Upper lobe of left lung (tissue), 6 donors: ENCODE measurements at regions not wholly inside any gene's neighbourhood (a gene's known extent, or its start where the extent isn't known, plus 50 kb on each side); places are given as distances from the start of the nearest gene placed in this dataset.
"Not testable (repeated sequence)": the region's sequence is repeated elsewhere in the genome, so short reads cannot be mapped to it uniquely, and the experiment has no call there.

ENCODE experiments used
- ATAC-seq, 2 donors: fragments of 200-7000 bp; cut with Tn5 transposase; one replicate each; pipeline ENCODE4 v1.9.1; 2022; ENCODE audit warnings: mild to moderate bottlenecking in 2 of 2, moderate library complexity in 2 of 2; ENCODE audit not compliant: low FRiP score in 2 of 2
- DNase-seq, 2 donors: peaks; one replicate each; pipeline ENCODE4 v3.0.0-alpha.2; 2019 to 2020
- H3K27ac ChIP-seq, 4 donors: fragments of 200-600 bp; sonication (generic); one replicate each; pipeline ENCODE4 v1.5.1; 2016 to 2019
- H3K27me3 ChIP-seq, 4 donors: fragments of 200-600 bp; sonication (generic); one replicate each; pipeline ENCODE4 v1.5.1; 2017 to 2019
- H3K36me3 ChIP-seq, 4 donors: fragments of 200-600 bp; sonication (generic); one replicate each; pipeline ENCODE4 v1.5.1; 2016 to 2019
- H3K4me1 ChIP-seq, 4 donors: fragments of 200-600 bp; sonication (generic); one replicate each; pipeline ENCODE4 v1.5.1; 2018 to 2019
- H3K4me3 ChIP-seq, 4 donors: fragments of 200-600 bp; sonication (generic); one replicate each; pipeline ENCODE4 v1.5.1; 2017 to 2019; ENCODE audit warnings: mild to moderate bottlenecking in 2 of 4, moderate library complexity in 1 of 4
- H3K9me3 ChIP-seq, 4 donors: fragments of 200-600 bp; sonication (generic); one replicate each; pipeline ENCODE4 v1.5.1; 2018 to 2019
- EP300 ChIP-seq, 4 donors: sonication (generic); formaldehyde crosslinking; IDR thresholded peaks; one replicate each; pipeline ENCODE4 v1.5.1; 2017; ENCODE audit warnings: antibody characterized with exemption in 4 of 4, control low read depth in 2 of 4
- POLR2A ChIP-seq, 4 donors: fragments of 450-650 bp; IDR thresholded peaks; one replicate each; pipeline ENCODE4 v1.5.1; 2016 to 2017; ENCODE audit warnings: antibody characterized with exemption in 4 of 4, mild to moderate bottlenecking in 2 of 4
- POLR2AphosphoS5 ChIP-seq, 2 donors: sonication (generic); formaldehyde crosslinking; IDR thresholded peaks; one replicate each; pipeline ENCODE4 v1.5.1; 2017; ENCODE audit warnings: antibody characterized with exemption in 2 of 2
- WGBS, 2 donors: methylation state at CpG; one replicate each; pipeline ENCODE4 v1.1.5; 2017 to 2018; 5-methylcytosine and 5-hydroxymethylcytosine counted together
- TF ChIP-seq, protein P1 (sequence below), 6 experiments: fragments of 450-650 bp in 4 of 6; fragments of 200-600 bp in 2 of 6; sonication (generic) in 2 of 6; IDR thresholded peaks; one replicate each; pipeline ENCODE4 v1.5.1; 2016 to 2019; ENCODE audit warnings: antibody characterized with exemption in 6 of 6
- donor health status: DM: no; HTN: no; CAD: no; lungs with moderate emphysema.
- donor health status: DM: no; HTN: yes; CAD: no; lungs with severe emphysema.

GRCh38 chr22:22180738-22181285, 63.8 kb upstream of the VPREB1 start:
- Histone ChIP-seq H3K9me3 (no peaks in the 10 kb centered on the region), H3K27ac (no peak overlapping the region), H3K4me1 (no peaks in the 10 kb centered on the region), H3K27me3 (no peaks in the 10 kb centered on the region), H3K4me3 (no peak overlapping the region), H3K36me3 (no peaks in the 10 kb centered on the region)
- WGBS, 2 donors = 74 to 77% methylated on average over 5 of the region's 5 CpGs
- TF ChIP-seq EP300 (IDR thresholded peaks at IDR 0.05) = no peak
- no peak for TF ChIP-seq POLR2AphosphoS5 (IDR thresholded peaks at IDR 0.05)
- TF ChIP-seq, protein P1, sequence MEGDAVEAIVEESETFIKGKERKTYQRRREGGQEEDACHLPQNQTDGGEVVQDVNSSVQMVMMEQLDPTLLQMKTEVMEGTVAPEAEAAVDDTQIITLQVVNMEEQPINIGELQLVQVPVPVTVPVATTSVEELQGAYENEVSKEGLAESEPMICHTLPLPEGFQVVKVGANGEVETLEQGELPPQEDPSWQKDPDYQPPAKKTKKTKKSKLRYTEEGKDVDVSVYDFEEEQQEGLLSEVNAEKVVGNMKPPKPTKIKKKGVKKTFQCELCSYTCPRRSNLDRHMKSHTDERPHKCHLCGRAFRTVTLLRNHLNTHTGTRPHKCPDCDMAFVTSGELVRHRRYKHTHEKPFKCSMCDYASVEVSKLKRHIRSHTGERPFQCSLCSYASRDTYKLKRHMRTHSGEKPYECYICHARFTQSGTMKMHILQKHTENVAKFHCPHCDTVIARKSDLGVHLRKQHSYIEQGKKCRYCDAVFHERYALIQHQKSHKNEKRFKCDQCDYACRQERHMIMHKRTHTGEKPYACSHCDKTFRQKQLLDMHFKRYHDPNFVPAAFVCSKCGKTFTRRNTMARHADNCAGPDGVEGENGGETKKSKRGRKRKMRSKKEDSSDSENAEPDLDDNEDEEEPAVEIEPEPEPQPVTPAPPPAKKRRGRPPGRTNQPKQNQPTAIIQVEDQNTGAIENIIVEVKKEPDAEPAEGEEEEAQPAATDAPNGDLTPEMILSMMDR (IDR thresholded peaks at IDR 0.05) = no peak
- TF ChIP-seq POLR2A (IDR thresholded peaks at IDR 0.05) = no peak
- no peak for DNase-seq
- no peak for ATAC-seq

DNA sequence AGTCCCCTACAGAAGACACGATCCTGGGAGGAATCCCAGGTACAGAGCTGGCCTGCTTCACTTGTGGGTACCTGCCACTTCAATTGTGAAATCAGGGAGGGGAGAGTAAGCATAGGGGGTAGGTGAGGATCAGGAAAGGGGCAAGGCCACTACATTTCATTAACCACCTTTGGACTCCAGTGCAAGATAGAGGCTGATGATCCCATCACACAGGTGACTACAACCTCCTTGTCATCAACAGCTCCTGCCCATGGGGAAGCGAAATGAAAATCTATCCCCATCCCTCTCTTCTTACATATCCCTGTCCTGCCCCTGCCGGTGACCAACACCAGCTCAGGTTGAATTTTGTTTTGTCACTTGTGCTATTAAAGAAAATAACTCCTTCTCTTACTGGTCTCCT, 64.7 kb upstream of the VPREB1 start:
- TF ChIP-seq, protein P1 (IDR thresholded peaks at IDR 0.05) = no peak
- TF ChIP-seq EP300 (IDR thresholded peaks at IDR 0.05) (no peak), POLR2A (IDR thresholded peaks at IDR 0.05) (no peak), POLR2AphosphoS5 (IDR thresholded peaks at IDR 0.05) (no peak)
- WGBS, 2 donors = 76 to 86% methylated on average over 3 of the region's 3 CpGs
- H3K9me3 ChIP-seq = no peaks in the 10 kb centered on the region
- H3K36me3 ChIP-seq = no peaks in the 10 kb centered on the region
- H3K4me3 ChIP-seq = no peak overlapping the region
- ATAC-seq (no peak), DNase-seq (no peak)
- H3K27me3 ChIP-seq = no peaks in the 10 kb centered on the region
- no peaks in the 10 kb centered on the region for H3K4me1 ChIP-seq
- no peak overlapping the region for H3K27ac ChIP-seq

- no peak overlapping the region for H3K27ac ChIP-seq
- H3K36me3 ChIP-seq = no peaks in the 10 kb centered on the region
- no peaks in the 10 kb centered on the region for H3K27me3 ChIP-seq
- no peaks in the 10 kb centered on the region for H3K4me1 ChIP-seq
- no peak overlapping the region for H3K4me3 ChIP-seq
- no peaks in the 10 kb centered on the region for H3K9me3 ChIP-seq
- no peak for DNase-seq
- no peak for TF ChIP-seq POLR2A (IDR thresholded peaks at IDR 0.05)
- ATAC-seq = no peak
- WGBS, 2 donors = 64 to 76% methylated on average over 2 of the region's 2 CpGs
Measured at GRCh38 chr22:22178992-22179391, 65.6 kb upstream of the VPREB1 start.

DNA sequence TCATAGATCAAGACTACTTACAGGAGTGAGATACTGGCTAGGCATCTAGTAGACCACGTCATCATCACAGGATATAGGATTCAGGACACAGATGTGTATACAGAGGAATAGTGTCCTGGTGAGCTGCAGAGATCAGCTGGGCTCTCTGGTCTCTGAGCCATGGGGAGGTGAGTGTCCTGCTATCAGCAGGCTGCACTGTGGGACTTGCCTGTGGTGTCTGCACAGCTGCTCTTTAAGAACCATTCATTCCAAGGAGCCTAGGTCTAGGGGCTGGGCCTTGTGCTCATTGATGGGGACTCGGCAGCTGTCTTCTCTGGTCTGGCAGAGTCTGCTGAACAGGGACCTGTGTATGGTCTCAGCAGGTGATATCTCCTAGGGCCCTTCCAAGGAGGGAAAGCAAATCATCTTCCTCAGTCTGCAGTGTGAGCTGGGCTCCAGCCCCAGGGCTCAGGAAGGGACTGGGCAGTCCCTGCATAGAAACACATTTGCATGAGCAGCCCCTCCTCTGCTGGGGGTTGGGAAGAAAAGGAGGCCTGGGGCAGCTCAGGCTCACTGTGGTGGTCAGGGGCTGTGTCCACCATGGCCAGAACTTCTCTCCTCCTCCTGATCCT, 66.1 kb upstream of the VPREB1 start:
- TF ChIP-seq, protein P1 (IDR thresholded peaks at IDR 0.05) = no peak
- TF ChIP-seq EP300 (IDR thresholded peaks at IDR 0.05) (no peak), POLR2A (IDR thresholded peaks at IDR 0.05) (no peak), POLR2AphosphoS5 (IDR thresholded peaks at IDR 0.05) (no peak)
- 63 to 69% methylated on average over 2 of the region's 2 CpGs for WGBS, 2 donors
- H3K27me3 ChIP-seq = no peaks in the 10 kb centered on the region
- ATAC-seq (peak in 1 of 2 donors; percentile 11), DNase-seq (no peak)
- no peak overlapping the region for H3K4me3 ChIP-seq
- no peaks in the 10 kb centered on the region for H3K9me3 ChIP-seq
- no peaks in the 10 kb centered on the region for H3K4me1 ChIP-seq
- H3K27ac ChIP-seq = no peak overlapping the region
- H3K36me3 ChIP-seq = no peaks in the 10 kb centered on the region

GRCh38 chr22:22176929-22177616, 67.5 kb upstream of the VPREB1 start:
- H3K27me3 ChIP-seq = no peaks in the 10 kb centered on the region
- TF ChIP-seq POLR2A (IDR thresholded peaks at IDR 0.05) (no peak), POLR2AphosphoS5 (IDR thresholded peaks at IDR 0.05) (no peak), EP300 (IDR thresholded peaks at IDR 0.05) (no peak)
- TF ChIP-seq, protein P1 (IDR thresholded peaks at IDR 0.05) = no peak
- DNase-seq (no peak), ATAC-seq (no peak)
- no peak overlapping the region for H3K27ac ChIP-seq
- no peaks in the 10 kb centered on the region for H3K9me3 ChIP-seq
- no peaks in the 10 kb centered on the region for H3K36me3 ChIP-seq
- H3K4me3 ChIP-seq = no peak overlapping the region
- WGBS, 2 donors = 55 to 73% methylated on average over 4 of the region's 4 CpGs
- no peaks in the 10 kb centered on the region for H3K4me1 ChIP-seq

DNA sequence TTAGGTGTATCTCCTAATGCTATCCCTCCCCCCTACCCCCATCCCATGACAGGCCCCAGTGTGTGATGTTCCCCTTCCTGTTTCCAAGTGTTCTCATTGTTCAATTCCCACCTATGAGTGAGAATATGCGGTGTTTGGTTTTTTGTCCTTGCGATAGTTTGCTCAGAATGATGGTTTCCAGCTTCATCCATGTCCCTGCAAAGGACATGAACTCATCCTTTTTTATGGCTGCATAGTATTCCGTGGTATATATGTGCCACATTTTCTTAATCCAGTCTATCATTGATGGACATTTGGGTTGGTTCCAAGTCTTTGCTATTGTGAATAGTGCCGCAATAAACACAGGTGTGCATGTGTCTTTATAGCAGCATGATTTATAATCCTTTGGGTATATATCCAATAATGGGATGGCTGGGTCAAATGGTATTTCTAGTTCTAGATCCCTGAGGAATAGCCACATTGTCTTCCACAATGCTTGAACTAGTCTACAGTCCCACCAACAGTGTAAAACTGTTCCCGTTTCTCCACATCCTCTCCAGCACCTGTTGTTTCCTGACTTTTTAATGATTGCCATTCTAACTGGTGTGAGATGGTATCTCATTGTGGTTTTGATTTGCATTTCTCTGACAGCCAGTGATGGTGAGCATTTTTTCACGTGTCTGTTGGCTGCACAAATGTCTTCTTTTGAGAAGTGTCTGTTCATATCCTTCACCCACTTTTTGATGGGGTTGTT, 71.5 kb upstream of the VPREB1 start:
- H3K9me3 ChIP-seq, H3K36me3 ChIP-seq, H3K27me3 ChIP-seq, H3K4me1 ChIP-seq, ATAC-seq, H3K27ac ChIP-seq, H3K4me3 ChIP-seq, DNase-seq: not testable (repeated sequence)
- 55 to 66% methylated on average over 6 of the region's 6 CpGs for WGBS, 2 donors
